SU-DHL-6 (cell line): ENCODE measurements at regions not wholly inside any gene's neighbourhood (a gene's known extent, or its start where the extent isn't known, plus 50 kb on each side); places are given as distances from the start of the nearest gene placed in this dataset.

Experiments used
- EZH2phosphoT487 ChIP-seq: fragments of 200-600 bp; sonication (generic), shearing (Covaris generic); conservative IDR thresholded peaks from 2 replicates; pipeline ENCODE4 v1.6.1; 2018; ENCODE audit warnings: mild to moderate bottlenecking, antibody characterized with exemption, low read length, moderate library complexity, mixed read lengths
- TF ChIP-seq, protein P1 (sequence below): fragments of 200-600 bp; sonication (generic); IDR thresholded peaks from one replicate; pipeline ENCODE4 v1.5.1; 2017; ENCODE audit warnings: antibody characterized with exemption, mild to moderate bottlenecking, low read length, moderate library complexity; ENCODE audit not compliant: insufficient read depth, poor library complexity, severe bottlenecking

DNA sequence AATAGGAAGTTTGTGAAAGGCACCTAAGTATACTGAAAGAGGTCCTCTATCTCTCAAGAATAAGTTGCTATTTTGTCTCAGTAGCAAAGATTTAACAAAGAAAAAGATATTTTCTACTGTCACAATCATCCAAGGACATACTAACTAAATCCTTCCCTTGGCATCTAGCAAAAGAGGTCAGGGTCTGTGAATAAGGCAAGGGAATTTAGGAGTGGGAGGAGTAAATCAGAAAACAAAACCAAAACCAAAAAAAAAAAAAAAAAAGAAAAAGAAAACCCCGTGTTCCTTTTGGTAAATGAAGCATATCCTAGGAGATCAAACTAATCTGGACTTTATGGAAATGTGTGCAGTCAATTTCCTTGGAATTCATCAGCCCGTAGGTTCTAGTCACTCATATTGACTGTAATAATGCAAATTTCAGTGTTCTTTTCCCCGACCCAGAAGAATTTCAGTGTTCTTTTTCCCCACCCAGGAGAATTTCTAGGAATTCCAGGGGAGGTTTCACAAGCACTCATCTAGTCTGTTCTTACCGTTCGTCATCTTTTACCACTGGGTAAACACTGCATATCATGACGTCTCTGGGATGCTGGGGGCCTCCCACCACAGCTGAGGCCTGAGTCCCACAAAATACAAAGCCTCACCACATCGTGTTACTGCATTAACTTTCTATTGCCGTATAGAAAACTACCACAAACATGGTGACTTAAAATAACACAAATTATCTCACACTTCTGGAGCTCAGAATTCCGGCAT, 113.8 kb upstream of the CCDC54 start:
- TF ChIP-seq, protein P1, sequence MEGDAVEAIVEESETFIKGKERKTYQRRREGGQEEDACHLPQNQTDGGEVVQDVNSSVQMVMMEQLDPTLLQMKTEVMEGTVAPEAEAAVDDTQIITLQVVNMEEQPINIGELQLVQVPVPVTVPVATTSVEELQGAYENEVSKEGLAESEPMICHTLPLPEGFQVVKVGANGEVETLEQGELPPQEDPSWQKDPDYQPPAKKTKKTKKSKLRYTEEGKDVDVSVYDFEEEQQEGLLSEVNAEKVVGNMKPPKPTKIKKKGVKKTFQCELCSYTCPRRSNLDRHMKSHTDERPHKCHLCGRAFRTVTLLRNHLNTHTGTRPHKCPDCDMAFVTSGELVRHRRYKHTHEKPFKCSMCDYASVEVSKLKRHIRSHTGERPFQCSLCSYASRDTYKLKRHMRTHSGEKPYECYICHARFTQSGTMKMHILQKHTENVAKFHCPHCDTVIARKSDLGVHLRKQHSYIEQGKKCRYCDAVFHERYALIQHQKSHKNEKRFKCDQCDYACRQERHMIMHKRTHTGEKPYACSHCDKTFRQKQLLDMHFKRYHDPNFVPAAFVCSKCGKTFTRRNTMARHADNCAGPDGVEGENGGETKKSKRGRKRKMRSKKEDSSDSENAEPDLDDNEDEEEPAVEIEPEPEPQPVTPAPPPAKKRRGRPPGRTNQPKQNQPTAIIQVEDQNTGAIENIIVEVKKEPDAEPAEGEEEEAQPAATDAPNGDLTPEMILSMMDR, result no peak
- no peak for TF ChIP-seq EZH2phosphoT487
